NAMALWA (cell line): ENCODE measurements at regions not wholly inside any gene's neighbourhood (a gene's known extent, or its start where the extent isn't known, plus 50 kb on each side); places are given as distances from the start of the nearest gene placed in this dataset.
"Not testable (repeated sequence)": the region's sequence is repeated elsewhere in the genome, so short reads cannot be mapped to it uniquely, and the experiment has no call there.

Source experiments
- DNase-seq: peaks from one replicate; pipeline ENCODE4 v3.0.0-alpha.2; 2015; ENCODE audit warnings: low spot score

DNA sequence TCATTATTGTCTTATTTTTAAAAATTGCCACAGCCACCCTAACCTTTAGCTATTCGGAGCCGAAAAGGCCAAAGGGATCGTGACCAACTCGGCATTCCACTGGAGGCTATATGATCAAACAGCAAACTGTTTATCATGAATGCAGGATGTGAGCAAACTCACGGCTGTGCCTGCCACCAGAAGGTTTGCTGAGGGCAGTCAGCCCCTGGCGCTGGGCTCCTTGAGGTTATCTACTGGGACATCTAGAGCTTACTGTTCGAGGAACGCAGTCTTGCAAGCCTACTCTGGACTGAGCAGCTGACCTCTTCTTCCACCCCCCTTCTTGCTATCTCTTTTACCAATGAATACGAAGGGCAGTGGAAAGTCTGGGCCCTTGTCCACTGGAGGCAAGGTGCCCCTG lies 231.5 kb upstream of the TARS1 start:
- no peak for DNase-seq

DNA sequence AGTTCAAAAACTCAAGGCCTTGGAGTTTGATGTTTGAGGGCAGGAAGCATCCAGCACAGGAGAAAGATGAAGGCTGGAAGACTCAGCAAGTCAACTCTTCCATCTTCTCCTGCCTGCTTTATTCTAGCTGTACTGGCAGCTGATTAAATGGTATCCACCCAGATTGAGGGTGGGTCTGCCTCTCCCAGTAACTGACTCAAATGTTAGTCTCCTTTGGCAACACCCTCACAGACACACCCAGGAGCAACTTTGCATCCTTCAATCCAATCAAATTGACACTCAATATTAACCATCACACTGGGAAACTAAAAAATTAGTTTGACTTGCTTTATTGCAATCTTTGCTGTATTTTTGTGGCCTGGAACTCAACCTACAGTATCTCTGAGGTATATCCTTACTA lies 230.5 kb upstream of the TARS1 start:
- DNase-seq = not testable (repeated sequence)

DNA sequence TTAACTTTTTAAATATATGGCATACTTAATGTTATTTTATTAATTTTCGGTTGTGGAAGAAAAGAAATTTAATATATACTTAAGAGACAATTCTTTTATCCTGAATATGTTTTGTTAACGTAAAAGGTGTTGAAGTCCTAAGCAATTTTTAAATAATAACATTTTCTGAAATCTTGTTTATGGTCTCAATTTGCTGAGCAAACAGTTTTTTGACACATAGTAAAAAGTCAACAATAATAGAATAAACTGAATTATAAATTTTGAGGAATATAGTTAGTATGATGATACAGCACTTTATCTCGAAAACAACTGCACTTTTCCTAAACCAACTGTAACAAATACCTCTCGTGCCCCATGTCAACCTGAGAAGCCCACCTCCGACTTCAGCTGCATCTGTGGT lies 229.8 kb upstream of the TARS1 start:
- DNase-seq = no peak

DNA sequence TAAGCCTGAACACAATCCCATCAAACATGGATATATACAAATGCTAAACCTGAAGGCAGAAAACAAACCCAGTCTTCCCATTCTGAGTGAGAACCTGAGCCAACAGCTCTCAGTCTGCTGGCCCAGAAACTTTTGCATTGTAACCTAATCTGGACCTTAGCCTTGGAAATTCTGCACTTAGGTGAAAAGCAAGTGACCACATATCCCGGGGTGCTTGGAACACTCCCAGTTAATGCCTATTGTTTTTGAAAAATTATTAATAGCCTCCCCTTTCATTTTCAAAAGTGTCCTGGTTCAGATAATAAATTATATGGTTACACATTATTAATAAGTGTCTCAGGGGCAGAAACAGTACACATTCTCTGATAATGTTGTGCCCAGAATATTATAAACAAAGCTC lies 228.3 kb upstream of the TARS1 start:
- no peak for DNase-seq

DNA sequence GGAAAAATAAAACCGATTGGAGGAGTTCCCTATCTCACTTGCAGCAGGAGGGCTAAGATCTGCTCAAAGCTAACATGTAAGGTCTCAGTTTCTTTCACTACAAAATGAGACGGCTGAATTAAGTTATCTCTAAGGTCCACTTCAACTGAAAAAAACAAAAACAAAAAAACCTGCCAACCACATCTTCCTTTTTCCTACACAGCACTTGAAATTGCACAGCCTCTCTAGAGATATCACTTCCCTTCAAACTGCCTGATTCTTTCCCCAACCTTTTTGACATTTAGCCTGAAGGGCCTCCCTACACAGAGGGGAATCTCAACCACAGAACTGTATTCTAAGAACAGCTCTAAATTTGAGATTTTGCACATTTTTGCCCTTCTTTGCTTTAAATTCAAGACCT lies 227.9 kb upstream of the TARS1 start:
- no peak for DNase-seq

DNA sequence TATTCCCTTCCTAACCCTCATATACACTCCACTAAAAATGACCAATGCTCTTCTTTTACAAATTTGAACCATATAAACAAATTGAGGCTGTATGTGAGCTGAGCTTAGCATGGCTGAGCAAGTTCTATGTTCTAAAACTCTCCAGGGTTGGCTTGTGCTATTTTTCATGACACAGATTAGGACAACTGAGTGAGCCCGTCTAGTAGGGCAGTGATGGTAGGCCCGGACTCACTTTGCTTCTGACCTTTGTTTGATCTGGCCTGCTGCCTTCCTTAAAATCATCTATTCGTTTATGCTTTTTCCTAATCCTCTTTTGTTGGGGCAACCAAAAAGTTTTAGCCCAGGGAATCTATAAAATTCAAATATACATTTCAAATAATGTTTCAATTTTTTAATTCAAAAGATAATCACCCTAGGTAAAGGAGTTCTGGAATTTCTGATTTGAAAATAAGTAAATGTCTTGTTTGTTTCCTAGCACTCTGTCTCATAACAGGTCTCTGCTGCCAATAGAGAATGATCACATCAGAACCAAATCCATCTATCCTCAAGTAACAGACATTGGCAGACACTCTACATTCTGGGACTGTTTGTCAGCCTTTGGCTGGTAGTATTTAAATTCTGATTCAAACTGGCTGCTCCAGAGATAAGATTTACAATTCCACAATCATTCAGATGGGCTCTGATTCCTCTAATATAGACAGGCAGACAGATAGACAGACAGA lies 217.0 kb upstream of the TARS1 start:
- DNase-seq = no peak

DNA sequence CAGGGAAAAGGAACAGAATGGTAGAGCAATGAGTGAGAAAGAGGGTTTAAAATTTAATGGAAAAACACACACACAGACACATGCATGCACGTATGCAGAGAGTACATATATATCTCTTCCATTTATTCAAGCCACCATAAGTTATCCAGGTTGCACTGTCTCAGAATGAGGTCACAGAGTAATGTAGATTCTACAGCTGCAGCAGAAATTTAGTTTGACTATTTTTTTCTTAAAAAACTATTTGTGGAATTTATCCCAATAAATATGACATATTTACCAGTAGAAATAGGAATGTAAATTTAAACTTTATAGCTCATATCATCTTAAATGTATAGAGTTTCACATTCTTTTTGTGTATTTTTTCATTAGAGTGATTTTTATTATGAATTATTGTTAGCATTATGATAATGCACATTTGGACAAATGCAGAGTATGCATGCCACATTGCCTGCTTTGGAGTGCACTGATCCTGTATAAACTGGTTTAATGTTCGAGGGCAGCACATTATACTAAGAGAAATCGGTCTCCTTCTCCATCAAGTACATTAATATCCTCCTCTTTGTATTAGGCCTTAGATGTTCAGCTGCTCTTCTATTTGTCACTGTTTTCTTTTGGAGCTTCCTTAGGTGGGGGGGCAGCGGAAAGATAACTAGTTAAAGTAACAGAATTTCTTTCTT lies 216.3 kb upstream of the TARS1 start:
- DNase-seq = no peak

DNA sequence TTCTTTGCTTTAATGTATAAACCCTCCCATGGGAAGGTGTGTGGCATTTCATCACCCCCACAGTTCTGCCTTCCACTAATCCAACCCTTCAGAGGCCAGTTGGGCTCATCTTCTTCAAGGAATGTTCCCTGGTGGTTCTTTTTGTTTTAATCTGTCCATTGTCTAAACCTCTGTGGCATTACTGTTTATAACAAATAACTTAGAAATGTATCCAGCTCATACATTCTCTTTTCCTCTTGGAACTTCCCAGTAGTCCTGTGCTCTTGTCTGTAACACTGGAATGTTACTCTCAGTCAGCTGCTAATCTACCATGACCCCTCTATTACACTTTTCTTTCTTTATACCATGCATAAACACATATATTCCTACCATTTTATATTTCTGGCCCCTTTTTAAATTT lies 213.5 kb upstream of the TARS1 start:
- DNase-seq = no peak

DNA sequence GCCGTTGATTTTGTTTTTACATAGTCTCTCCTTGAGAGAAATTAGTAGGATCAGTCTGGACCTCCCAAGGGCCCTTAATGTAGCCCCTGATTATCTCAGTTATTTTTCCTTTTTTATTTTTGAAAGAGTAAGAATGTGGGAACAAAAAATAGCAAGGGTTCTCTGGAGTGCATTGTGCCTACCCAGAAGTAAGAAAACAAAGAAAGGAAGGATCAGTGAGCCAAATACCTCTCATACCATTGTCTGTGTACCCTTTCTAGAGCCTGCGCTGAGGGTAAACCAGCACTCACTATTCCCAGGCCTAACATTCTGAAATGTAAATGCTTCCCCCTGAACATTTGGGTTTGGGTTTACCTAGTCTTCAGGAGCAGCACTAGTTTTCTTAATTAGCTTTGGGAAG lies 213.0 kb upstream of the TARS1 start:
- DNase-seq = no peak

DNA sequence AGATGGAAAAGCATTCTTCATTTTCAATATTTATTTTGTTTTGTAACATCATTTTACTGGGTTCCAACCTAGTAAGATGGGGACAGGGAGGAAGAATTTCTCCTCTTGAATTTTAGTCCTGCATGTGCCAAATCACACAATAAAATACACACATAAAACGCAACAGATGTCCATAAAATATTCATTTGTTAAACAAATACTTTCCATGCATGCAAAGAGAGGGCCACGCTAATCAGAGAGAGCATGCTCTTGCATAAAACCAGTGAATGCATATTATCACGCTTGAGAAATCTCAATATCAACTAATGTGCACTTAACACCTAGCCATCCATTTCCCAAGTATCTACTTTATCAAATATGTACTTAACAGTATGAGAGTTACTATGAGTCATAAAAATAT lies 212.6 kb upstream of the TARS1 start:
- DNase-seq = no peak

DNA sequence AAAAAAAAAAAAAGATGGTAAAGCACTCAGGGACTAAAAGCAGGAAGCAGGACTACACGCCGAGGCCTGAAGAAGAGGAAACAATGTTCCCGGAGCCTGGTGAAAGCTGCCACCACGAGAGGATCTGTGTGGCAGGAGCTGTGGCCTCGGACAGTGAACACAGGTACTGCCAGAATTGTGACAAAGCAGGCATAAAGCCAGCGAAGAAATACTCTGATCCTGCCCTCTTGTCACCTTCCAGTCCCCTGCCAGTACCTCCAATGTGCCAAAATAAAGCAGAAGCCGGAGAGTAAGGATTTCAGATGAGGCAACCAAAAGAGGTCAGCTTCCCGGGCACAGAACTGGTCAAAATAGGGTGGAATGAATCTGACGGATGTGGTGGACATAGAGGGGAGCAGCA lies 211.5 kb upstream of the TARS1 start:
- DNase-seq = no peak

DNA sequence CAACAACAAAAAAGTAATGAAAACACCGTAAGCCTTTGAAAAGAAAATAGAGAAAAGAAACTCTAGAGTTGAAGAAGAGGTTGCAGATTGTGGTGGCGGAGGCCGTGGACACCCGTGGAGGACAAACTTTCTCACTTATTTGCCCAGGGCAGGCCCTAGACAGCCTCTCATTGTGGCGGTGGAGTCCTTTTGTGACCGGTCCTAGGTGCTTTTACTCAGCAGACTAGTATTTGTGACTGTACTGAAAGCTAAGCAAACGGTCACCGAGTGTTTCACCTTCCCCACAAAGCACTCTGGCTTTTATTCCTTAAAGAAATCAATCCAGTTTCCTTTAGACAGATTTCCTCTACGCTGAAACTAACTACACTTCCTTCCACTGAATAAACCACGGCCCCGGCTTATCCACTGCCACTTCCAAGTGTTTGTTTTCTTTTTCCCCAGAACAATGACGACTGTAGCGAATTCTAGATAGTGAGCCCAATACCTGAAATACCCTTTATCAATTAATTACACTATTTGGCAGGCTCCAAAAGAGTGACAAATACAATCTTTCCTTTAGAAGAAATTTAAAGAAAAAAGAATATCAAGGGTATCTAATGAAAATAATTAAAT lies 210.2 kb upstream of the TARS1 start:
- DNase-seq = no peak

DNA sequence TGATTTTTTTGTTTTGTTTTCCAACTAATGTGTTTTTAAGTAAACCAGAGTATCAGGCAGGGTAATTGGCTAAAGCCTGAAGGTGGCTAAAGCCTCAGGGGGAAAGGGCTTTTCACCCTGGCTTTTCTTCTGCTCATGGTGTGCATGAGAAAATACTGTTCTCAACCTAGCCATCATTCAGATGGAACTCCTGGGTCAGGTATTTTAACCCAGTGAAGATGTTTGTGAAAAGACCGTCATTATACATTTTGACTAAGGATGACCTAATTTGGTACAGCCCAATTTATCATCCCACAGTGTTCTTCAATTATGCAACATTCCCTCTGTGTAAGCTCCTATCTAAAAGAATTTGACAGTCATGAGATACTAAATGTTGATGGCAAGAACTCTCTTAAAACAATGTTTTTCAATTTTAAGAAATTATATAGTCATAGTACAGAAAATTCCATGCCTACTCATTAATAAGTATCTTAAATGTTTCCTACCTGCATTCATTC lies 209.5 kb upstream of the TARS1 start:
- no peak for DNase-seq

DNA sequence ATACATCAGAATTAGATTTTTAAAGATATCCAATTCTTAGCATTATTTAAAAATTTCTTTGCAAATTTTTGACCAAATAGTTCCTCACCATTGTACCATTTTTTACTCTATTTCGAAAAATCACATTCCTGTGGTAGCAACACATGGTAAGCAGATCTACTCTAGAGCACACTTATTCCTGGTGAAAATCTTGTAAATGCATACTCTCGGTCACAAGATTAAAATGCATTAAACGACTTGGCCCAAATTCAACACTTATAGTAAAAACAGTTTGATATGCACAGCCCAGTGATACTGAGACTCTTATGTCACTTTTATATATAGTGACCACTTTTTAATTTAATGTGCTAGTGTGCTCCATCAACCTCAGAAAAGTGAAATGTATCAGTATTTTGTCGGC lies 208.8 kb upstream of the TARS1 start:
- no peak for DNase-seq

DNA sequence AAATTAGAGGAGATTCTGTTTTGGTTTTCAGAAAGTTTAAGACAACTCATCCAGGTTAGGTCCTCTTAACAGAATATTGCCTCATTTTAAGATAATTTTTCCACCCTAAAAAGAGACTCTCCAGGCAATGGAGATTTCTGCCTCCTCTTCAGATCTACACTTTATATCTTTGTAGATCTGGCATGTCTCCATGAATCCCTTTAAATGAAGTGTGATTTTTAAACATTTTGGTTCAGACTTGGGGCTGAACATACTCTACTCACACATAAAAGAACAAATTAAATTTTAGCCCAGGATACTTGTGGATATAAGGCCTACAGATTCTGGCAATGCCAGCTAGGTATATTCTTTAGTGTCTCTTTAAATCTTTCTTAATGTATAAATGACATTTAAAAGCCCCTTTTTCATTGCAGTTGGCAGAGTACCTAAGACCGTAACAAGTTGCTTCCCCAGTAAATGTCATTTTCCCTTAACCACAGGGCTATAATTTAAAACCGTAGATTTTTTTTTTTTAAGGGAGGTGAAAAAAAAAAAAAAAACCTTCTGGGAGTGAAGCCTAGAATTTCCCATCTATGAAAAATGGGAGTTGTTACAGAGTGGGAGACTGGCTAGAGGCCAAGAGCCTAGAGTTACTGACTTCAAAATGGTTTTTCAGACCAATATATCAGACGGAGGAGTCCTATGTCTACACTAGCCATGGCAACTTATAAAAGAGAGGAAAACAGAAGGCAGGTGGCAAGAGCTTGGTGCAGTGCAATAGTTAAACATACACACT lies 207.8 kb upstream of the TARS1 start:
- DNase-seq = no peak

DNA sequence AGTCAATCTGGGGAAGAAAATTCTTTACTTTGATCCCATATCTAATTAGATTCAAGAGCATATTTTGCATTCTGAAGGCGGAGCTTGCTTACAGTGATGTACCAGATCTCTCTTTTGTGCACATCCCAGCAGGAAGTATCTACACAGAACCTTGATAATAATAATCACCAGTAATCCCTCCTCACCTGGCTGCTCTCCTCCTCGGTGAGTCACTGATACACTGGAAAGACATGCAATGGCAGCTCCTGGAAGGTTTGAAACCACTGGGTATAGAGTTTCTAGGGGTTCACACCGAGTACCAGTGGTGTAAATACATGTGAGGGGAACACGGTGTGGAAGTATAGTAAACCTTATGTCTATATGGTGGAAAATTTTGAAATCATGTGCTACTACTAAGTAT lies 205.5 kb upstream of the TARS1 start:
- no peak for DNase-seq

DNA sequence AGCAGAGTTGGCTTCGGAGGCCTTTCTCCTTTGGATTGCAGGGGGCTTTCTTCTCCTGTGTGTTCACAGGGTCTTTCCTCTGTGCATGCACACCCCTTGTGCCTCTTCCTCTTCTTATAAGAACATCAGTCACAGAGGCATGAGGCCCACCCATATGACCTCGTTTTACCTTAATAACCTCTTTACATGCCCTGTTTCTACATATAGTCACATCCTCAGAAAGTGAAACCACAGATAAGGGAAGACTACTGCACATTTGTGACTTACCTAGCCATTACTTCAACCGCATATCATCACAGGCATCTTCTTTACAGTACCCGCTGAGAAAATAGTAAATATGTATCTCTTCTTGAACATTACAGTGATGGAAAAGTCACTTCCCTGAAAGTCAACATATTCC lies 204.9 kb upstream of the TARS1 start:
- DNase-seq = no peak

DNA sequence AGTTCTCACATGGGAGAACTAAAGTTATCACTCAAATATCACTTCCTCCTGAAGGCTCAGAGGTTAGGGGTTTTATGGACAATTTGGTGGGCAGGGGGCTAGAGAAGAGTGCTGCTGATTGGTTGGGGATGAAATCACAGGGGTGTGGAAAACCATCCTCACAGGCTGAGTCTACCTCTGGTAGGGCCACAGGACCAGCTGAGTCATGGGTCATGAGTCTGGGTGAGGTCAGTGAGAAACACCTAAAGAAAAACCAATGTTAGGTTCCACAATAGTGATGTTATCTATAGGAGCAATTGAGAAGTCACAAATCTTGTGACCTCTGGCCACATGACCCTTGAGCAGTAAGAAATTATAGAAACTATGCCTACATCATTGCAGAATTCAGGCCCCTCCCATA lies 203.3 kb upstream of the TARS1 start:
- DNase-seq = no peak

DNA sequence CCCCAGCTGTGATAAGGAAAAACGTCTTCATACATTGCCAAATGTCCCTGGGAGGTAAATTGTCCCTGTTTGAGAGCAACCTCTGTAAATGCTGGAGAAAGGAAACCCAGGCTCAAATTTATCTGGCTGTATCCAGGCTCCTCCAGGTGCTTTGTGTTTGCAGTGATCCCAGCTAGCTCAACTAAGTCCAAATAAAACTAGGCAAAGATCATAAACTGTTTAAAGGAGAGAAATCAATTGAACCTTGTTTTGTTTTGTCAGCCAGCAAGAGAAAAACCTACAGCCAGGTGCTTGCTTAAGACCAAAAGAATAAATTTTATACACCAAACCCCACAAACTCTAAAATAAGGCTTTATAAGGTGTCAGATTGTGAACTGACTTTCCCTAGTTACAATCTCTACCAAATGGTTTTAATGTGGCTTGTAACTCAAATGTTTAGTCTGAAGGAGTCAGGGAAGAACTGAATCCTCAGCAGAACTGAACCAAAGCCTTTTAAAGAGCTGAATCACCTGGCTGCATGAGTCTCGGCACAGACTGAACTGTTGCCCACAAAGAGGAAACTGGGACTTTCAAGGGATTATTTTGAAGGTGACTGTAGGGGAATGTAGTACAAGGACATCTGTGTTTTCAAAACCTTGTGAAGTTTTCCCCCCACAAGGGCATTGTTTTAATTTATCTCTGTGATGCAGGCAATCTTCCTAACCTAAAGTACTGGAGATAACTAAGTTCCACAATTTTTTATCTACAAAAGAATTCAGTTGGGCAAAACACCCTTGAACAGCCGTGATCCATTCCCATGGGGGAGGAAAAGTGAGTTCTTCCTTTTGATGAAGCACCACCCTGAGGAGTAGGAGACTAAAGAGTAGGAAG lies 201.7 kb upstream of the TARS1 start:
- no peak for DNase-seq

DNA sequence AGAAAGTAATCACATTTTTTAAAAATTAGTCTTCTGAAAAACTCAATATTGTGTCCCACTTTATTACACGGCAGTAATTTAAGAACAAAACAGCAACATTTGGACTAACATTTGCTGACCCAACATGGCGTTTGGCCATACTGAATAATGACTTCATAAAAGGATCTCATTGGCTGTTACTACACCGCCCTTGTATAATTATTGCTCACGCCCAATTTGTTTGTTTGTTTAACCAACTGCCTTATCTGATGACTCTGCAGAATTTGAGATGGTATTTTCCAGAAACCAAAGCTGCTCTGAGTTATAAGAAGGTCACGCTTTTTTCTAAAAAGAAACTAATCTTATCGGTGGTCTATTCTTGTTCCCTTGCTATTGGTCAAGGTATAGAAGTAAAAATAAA lies 200.2 kb upstream of the TARS1 start:
- DNase-seq = no peak

DNA sequence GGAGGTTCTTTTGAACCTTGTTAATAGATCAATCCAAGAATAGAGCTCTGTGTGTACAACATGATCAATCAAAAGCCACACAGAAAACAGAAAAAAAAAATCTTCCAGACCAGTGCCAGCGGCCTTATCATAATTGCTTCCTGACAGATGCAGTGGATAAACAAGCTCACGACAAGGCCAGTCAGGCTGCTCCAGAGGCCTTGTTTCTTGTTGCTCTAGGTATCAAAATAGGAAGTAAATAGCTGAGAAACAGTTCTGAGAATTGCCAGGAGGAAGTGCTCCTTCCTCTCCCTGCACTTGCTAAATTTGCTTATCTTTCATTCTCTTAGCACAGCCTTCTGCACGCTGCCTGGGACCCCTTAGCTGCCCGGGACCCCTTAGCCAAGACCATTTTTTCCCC lies 199.0 kb upstream of the TARS1 start:
- DNase-seq = no peak

DNA sequence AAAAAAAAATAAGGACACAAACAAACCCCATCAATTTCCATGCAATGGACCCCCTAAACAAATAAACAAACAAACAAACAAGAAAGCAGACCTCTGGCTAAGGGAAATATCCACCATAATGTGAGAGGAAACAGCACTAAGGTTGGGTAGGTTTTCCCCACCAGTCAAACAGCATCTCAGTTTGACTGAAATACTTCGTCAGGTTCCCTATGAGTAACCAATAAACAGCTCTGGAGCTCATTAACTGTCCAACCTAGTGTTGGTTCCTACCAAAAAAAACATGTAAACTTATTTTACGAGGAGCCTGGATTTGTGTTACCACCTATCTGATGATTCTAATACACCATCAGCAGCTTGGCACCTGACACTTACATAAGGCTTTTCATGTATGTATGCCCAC lies 198.5 kb upstream of the TARS1 start:
- DNase-seq = no peak
